ENCODE measurements at regions not wholly inside any gene's neighbourhood (a gene's known extent, or its start where the extent isn't known, plus 50 kb on each side); places are given as distances from the start of the nearest gene placed in this dataset.

GRCh38 chr5:7192016-7192415, 203.9 kb upstream of the ADCY2 start:
- no peaks in the 10 kb centered on the region for H3K27me3 ChIP-seq (replicated peaks; ENCODE audit: insufficient read depth, low read depth, low read length, poor library complexity)
- BruUV-seq (replicated peaks): no TSS peak
- H3K27ac ChIP-seq (ENCODE audit: low read depth, low read length, poor library complexity, severe bottlenecking): no peak overlapping the region
- TF ChIP-seq CTCF (conservative IDR thresholded peaks at IDR 0.05; ENCODE audit: low read depth, low read length): no peak
- TF ChIP-seq EZH2 (IDR thresholded peaks at IDR 0.05; ENCODE audit: borderline replicate concordance, low read depth, low read length, poor library complexity, severe bottlenecking): no peak
- DNase-seq (ENCODE audit: low spot score): no peak
- intact Hi-C loops (cut with micrococcal nuclease; ENCODE audit: unreplicated experiment): no loop called here
- H3K4me1 ChIP-seq (ENCODE audit: insufficient read depth, low read length, poor library complexity, severe bottlenecking): no peaks in the 10 kb centered on the region
- H3K9me3 ChIP-seq (ENCODE audit: low read depth, low read length, poor library complexity, severe bottlenecking): no peaks in the 10 kb centered on the region
- H3K4me3 ChIP-seq (ENCODE audit: low read depth, low read length, poor library complexity, severe bottlenecking): no peak overlapping the region
- ChIA-PET POLR2A (ENCODE audit: low non-redundant PET) (no interaction called here), CTCF (no interaction called here)
- no peaks in the 10 kb centered on the region for H3K36me3 ChIP-seq (ENCODE audit: insufficient read depth, low read length, poor library complexity, severe bottlenecking)

- DNase-seq (ENCODE audit: low spot score): no peak
- Histone ChIP-seq H3K27ac (ENCODE audit: low read depth, low read length, poor library complexity, severe bottlenecking) (no peak overlapping the region), H3K4me3 (ENCODE audit: low read depth, low read length, poor library complexity, severe bottlenecking) (no peak overlapping the region), H3K27me3 (replicated peaks; ENCODE audit: insufficient read depth, low read depth, low read length, poor library complexity) (no peaks in the 10 kb centered on the region), H3K36me3 (ENCODE audit: insufficient read depth, low read length, poor library complexity, severe bottlenecking) (no peaks in the 10 kb centered on the region), H3K9me3 (ENCODE audit: low read depth, low read length, poor library complexity, severe bottlenecking) (no peaks in the 10 kb centered on the region), H3K4me1 (ENCODE audit: insufficient read depth, low read length, poor library complexity, severe bottlenecking) (no peaks in the 10 kb centered on the region)
- TF ChIP-seq EZH2 (IDR thresholded peaks at IDR 0.05; ENCODE audit: borderline replicate concordance, low read depth, low read length, poor library complexity, severe bottlenecking): no peak
- TF ChIP-seq CTCF (conservative IDR thresholded peaks at IDR 0.05; ENCODE audit: low read depth, low read length): no peak
- CTCF ChIA-PET: no interaction called here
- POLR2A ChIA-PET (ENCODE audit: low non-redundant PET): no interaction called here
- BruUV-seq (replicated peaks): no TSS peak
- intact Hi-C loops (cut with micrococcal nuclease; ENCODE audit: unreplicated experiment): no loop called here
Measured at GRCh38 chr5:7202846-7203245, 193.1 kb upstream of the ADCY2 start.

- H3K36me3 ChIP-seq (ENCODE audit: insufficient read depth, low read length, poor library complexity, severe bottlenecking): no peaks in the 10 kb centered on the region
- no TSS peak for BruUV-seq (replicated peaks)
- intact Hi-C loops (cut with micrococcal nuclease; ENCODE audit: unreplicated experiment): no loop called here
- H3K4me1 ChIP-seq (ENCODE audit: insufficient read depth, low read length, poor library complexity, severe bottlenecking): no peaks in the 10 kb centered on the region
- DNase-seq (ENCODE audit: low spot score): no peak
- no peak overlapping the region for H3K4me3 ChIP-seq (ENCODE audit: low read depth, low read length, poor library complexity, severe bottlenecking)
- no peaks in the 10 kb centered on the region for H3K9me3 ChIP-seq (ENCODE audit: low read depth, low read length, poor library complexity, severe bottlenecking)
- no peak overlapping the region for H3K27ac ChIP-seq (ENCODE audit: low read depth, low read length, poor library complexity, severe bottlenecking)
- no peak for TF ChIP-seq EZH2 (IDR thresholded peaks at IDR 0.05; ENCODE audit: borderline replicate concordance, low read depth, low read length, poor library complexity, severe bottlenecking)
- no peak for TF ChIP-seq CTCF (conservative IDR thresholded peaks at IDR 0.05; ENCODE audit: low read depth, low read length)
- CTCF ChIA-PET: no interaction called here
- POLR2A ChIA-PET (ENCODE audit: low non-redundant PET): no interaction called here
- no peaks in the 10 kb centered on the region for H3K27me3 ChIP-seq (replicated peaks; ENCODE audit: insufficient read depth, low read depth, low read length, poor library complexity)
Measured at GRCh38 chr5:7207979-7208378, 188.0 kb upstream of the ADCY2 start.

Measured in A673 (cell line).